K562 (cell line): ENCODE measurements at regions not wholly inside any gene's neighbourhood (a gene's known extent, or its start where the extent isn't known, plus 50 kb on each side); places are given as distances from the start of the nearest gene placed in this dataset.

Experiments
- ATAC-seq: fragments of 200-7000 bp; cut with Tn5 transposase; 3 replicates; pipeline ENCODE4 v1.9.1; 2020; ENCODE audit warnings: moderate library complexity
- BruUV-seq: library from RNA; stranded (reverse); fragments of 400-500 nt; replicated peaks from 2 replicates; lab custom pipeline; 2021; lab: Mats Ljungman, UMichigan
- CTCF ChIA-PET: fragments of 300-600 bp; formaldehyde crosslinking; extraction: SDS; loops from one replicate; lab custom pipeline; 2021; ENCODE audit warnings: low intra/inter-chr PET ratio; lab: Yijun Ruan, JAX
- POLR2A ChIA-PET: fragments of 300-600, 350-650 bp; sonication (Branson Sonifier 250); formaldehyde crosslinking; extraction: SDS; loops from one replicate; lab custom pipeline; 2021; ENCODE audit warnings: antibody characterized with exemption, inconsistent platforms; lab: Yijun Ruan, JAX
- DNase-seq, 4 experiments: peaks; one replicate each; pipeline versions ENCODE4 v3.0.0 to v3.0.0-alpha.2; 2011 to 2018; ENCODE audit warnings: low spot score in 3 of 4, mixed read lengths in 3 of 4; ENCODE audit errors: extremely low read depth in 1 of 4
- FAIRE-seq: peaks from 2 replicates; lab custom pipeline; 2011; peaks lifted over from hg19 to GRCh38; lab: Jason Lieb, UNC
- H2AFZ ChIP-seq: 2 replicates; pipeline ENCODE4 v1.6.0; 2011; ENCODE audit warnings: low read depth, low read length, control low read depth, inconsistent platforms
- H3K27ac ChIP-seq: fragments of 200-600 bp; 3 replicates; pipeline ENCODE4 v1.8.0; 2011; ENCODE audit warnings: low read depth, mild to moderate bottlenecking, control low read depth, inconsistent platforms, low read length, moderate library complexity, mixed read lengths; ENCODE audit errors: extremely low read depth
- H3K27me3 ChIP-seq, 2 experiments: fragments of 300-600 bp in 1 of 2; 2 replicates in 1 of 2; 3 replicates in 1 of 2; pipeline versions ENCODE4 v1.6.0 to v1.8.0; 2011; ENCODE audit warnings: inconsistent platforms in 2 of 2, low read length in 2 of 2, mild to moderate bottlenecking in 1 of 2, mixed read lengths in 1 of 2, moderate library complexity in 1 of 2; ENCODE audit not compliant: control insufficient read depth in 2 of 2, insufficient read depth in 2 of 2
- H3K36me3 ChIP-seq: fragments of 300-600 bp; 3 replicates; pipeline ENCODE4 v1.8.0; 2011; ENCODE audit warnings: mild to moderate bottlenecking, low read length, inconsistent platforms; ENCODE audit not compliant: control insufficient read depth, insufficient read depth
- H3K4me1 ChIP-seq, 2 experiments: fragments of 200-600 bp in 1 of 2; replicated peaks in 1 of 2; 2 replicates in 1 of 2; 3 replicates in 1 of 2; pipeline versions ENCODE4 v1.5.1 to v1.8.0; 2011; ENCODE audit warnings: inconsistent platforms in 2 of 2, low read length in 2 of 2, mild to moderate bottlenecking in 1 of 2, mixed read lengths in 1 of 2, moderate library complexity in 1 of 2; ENCODE audit not compliant: control insufficient read depth in 2 of 2, insufficient read depth in 2 of 2
- H3K4me2 ChIP-seq: 2 replicates; pipeline ENCODE4 v1.6.1; 2011; ENCODE audit warnings: low read length, control low read depth, inconsistent platforms, mixed read lengths; ENCODE audit not compliant: insufficient read depth
- H3K4me3 ChIP-seq: fragments of 200-600 bp; sonication (generic), shearing (Covaris generic); 2 replicates; pipeline ENCODE4 v1.5.1; 2016; ENCODE audit warnings: control low read depth, inconsistent platforms
- H3K79me2 ChIP-seq: fragments of 200-600 bp; 3 replicates; pipeline ENCODE4 v1.8.0; 2011; ENCODE audit warnings: low read length, inconsistent platforms; ENCODE audit not compliant: control insufficient read depth, insufficient read depth
- H3K9ac ChIP-seq, 2 experiments: 2 replicates each; pipeline versions ENCODE4 v1.6.0 to v1.6.1; 2011; ENCODE audit warnings: low read depth in 2 of 2, low read length in 2 of 2, control low read depth in 1 of 2, inconsistent platforms in 1 of 2, mild to moderate bottlenecking in 1 of 2, mixed read lengths in 1 of 2; ENCODE audit not compliant: insufficient read depth in 1 of 2
- H3K9me1 ChIP-seq: one replicate; pipeline ENCODE4 v1.6.0; 2011; ENCODE audit warnings: inconsistent platforms, mild to moderate bottlenecking, low read length, moderate library complexity; ENCODE audit not compliant: control insufficient read depth, insufficient read depth
- H3K9me3 ChIP-seq: replicated peaks from 2 replicates; pipeline ENCODE4 v1.5.1; 2011; ENCODE audit warnings: low read depth, low read length, inconsistent platforms; ENCODE audit not compliant: control insufficient read depth, insufficient read depth
- H4K20me1 ChIP-seq: replicated peaks from 2 replicates; pipeline ENCODE4 v1.6.1; 2011; ENCODE audit warnings: low read length, inconsistent platforms, mixed read lengths; ENCODE audit not compliant: control insufficient read depth, insufficient read depth
- OTX1 ChIP-seq: fragments of 450-650 bp; formaldehyde crosslinking; IDR thresholded peaks from 2 replicates; pipeline ENCODE4 v1.4.0; 2022; ENCODE audit warnings: mild to moderate bottlenecking
- TAF15 ChIP-seq: fragments of 200-400 bp; formaldehyde crosslinking; IDR thresholded peaks from 2 replicates; pipeline ENCODE4 v1.6.1; 2017; ENCODE audit warnings: mild to moderate bottlenecking, low read depth, low read length, moderate library complexity
- TAF9B ChIP-seq: fragments of 450-650 bp; IDR thresholded peaks from 2 replicates; pipeline ENCODE4 v1.6.1; 2018; ENCODE audit warnings: mild to moderate bottlenecking; ENCODE audit not compliant: partially characterized antibody
- TARDBP ChIP-seq: fragments of 450-650 bp; IDR thresholded peaks from 2 replicates; pipeline ENCODE4 v1.6.1; 2016
- ZBTB11 ChIP-seq, 3 experiments: fragments of 200-800 bp in 1 of 3; fragments of 250-450 bp in 1 of 3; fragments of 450-650 bp in 1 of 3; sonication (Bioruptor Pico) in 1 of 3; sonication (Bioruptor generic) in 1 of 3; formaldehyde crosslinking in 1 of 3; IDR thresholded peaks; 2 replicates each; pipeline versions ENCODE4 v1.6.1 to v1.8.0; 2016 to 2022; ENCODE audit warnings: mild to moderate bottlenecking in 2 of 3, missing genetic modification characterization in 2 of 3, missing compliant biosample characterization in 1 of 3, moderate library complexity in 1 of 3
- WGBS: fragments of 100-300 bp; shearing (Covaris generic); methylation state at CpG from one replicate; pipeline ENCODE4 v1.1.6; 2016; ENCODE audit warnings: low coverage, mixed read lengths; ENCODE audit not compliant: insufficient coverage; ENCODE audit errors: missing lambda C conversion rate; 5-methylcytosine and 5-hydroxymethylcytosine counted together
- in situ Hi-C: fragments of 300-500 bp; cut with MboI; formaldehyde crosslinking; loops from 4 replicates; pipeline ENCODE4 v1.15.0; 2018; ENCODE audit warnings: inconsistent platforms, mixed read lengths
- intact Hi-C: fragments of 100-400 bp; cut with micrococcal nuclease; formaldehyde crosslinking; loops from 2 replicates; pipeline ENCODE4 v1.14.2; 2022

- no peak for TF ChIP-seq ZBTB11 (CRISPR knock-in tag; IDR thresholded peaks at IDR 0.05)
Measured at GRCh38 chr2:43158259-43158880, 68.0 kb downstream of the ZFP36L2 start (continued).

GRCh38 chr2:43157506-43158246 is 68.7 kb downstream of the ZFP36L2 start:
- Histone ChIP-seq H3K9ac (peak overlapping the region in 1 of 2 experiments; percentile 26; a peak in 2 of 4 replicates), H3K27ac (no peak overlapping the region), H3K4me1 (peaks cover 14 to 36% of the 10 kb centered on the region in 2 experiments), H3K79me2 (no peaks in the 10 kb centered on the region), H3K9me3 (no peaks in the 10 kb centered on the region)
- no peak for FAIRE-seq
- no peak for ATAC-seq
- no TSS peak for BruUV-seq
- in situ Hi-C loops, result no loop called here
- no peak for DNase-seq
- TF ChIP-seq TAF9B (no peak), OTX1 (no peak), TAF15 (no peak), TARDBP (no peak)
- TF ChIP-seq, all 486 proteins: peak for 0
- Histone ChIP-seq H3K4me2 (no peak overlapping the region), H2AFZ (no peak overlapping the region), H4K20me1 (no peaks in the 10 kb centered on the region), H3K36me3 (no peaks in the 10 kb centered on the region), H3K27me3 (no peaks in the 10 kb centered on the region), H3K9me1 (no peaks in the 10 kb centered on the region), H3K4me3 (no peak overlapping the region)
- 65% methylated on average over 11 of the region's 14 CpGs for WGBS
- ChIA-PET CTCF (no interaction called here), POLR2A (no interaction called here)
- intact Hi-C loops, result no loop called here
